Hepatocyte (in vitro differentiated cells): ENCODE measurements at regions not wholly inside any gene's neighbourhood (a gene's known extent, or its start where the extent isn't known, plus 50 kb on each side); places are given as distances from the start of the nearest gene placed in this dataset.
A peak's percentile ranks its signal among the peaks of the same experiment; 100 is the strongest.

Experiments
- DNase-seq: peaks from one replicate; pipeline ENCODE4 v3.0.0-alpha.2; 2016; ENCODE audit warnings: low spot score
- H2AFZ ChIP-seq: fragments of 200-600 bp; sonication (generic); 2 replicates; pipeline ENCODE4 v1.6.0; 2016; ENCODE audit warnings: antibody characterized with exemption, mild to moderate bottlenecking
- H3K27ac ChIP-seq: fragments of 200-600 bp; sonication (generic); 2 replicates; pipeline ENCODE4 v1.5.1; 2016; ENCODE audit warnings: mild to moderate bottlenecking
- H3K27me3 ChIP-seq: fragments of 200-600 bp; sonication (generic); 2 replicates; pipeline ENCODE4 v1.6.1; 2016
- H3K36me3 ChIP-seq: fragments of 200-600 bp; sonication (generic); replicated peaks from 2 replicates; pipeline ENCODE4 v1.5.1; 2016; ENCODE audit warnings: low read depth; ENCODE audit not compliant: insufficient read depth
- H3K4me1 ChIP-seq: fragments of 200-600 bp; sonication (generic); 2 replicates; pipeline ENCODE4 v1.5.1; 2016; ENCODE audit warnings: mild to moderate bottlenecking, moderate library complexity; ENCODE audit not compliant: insufficient read depth
- H3K4me2 ChIP-seq: fragments of 200-600 bp; sonication (generic); 2 replicates; pipeline ENCODE4 v1.6.0; 2016
- H3K4me3 ChIP-seq: fragments of 200-600 bp; sonication (generic); 2 replicates; pipeline ENCODE4 v1.5.1; 2016; ENCODE audit warnings: mild to moderate bottlenecking
- H3K79me2 ChIP-seq: fragments of 200-600 bp; sonication (generic); 2 replicates; pipeline ENCODE4 v1.6.0; 2017; ENCODE audit warnings: mild to moderate bottlenecking
- H3K9me2 ChIP-seq: fragments of 200-600 bp; sonication (generic); replicated peaks from 2 replicates; pipeline ENCODE4 v1.6.0; 2017; ENCODE audit warnings: mild to moderate bottlenecking; ENCODE audit not compliant: insufficient read depth
- H3K9me3 ChIP-seq: fragments of 200-600 bp; sonication (generic); 2 replicates; pipeline ENCODE4 v1.5.1; 2016; ENCODE audit warnings: low read depth, mild to moderate bottlenecking
- H4K20me1 ChIP-seq: fragments of 200-600 bp; sonication (generic); 2 replicates; pipeline ENCODE4 v1.6.0; 2016; ENCODE audit warnings: mild to moderate bottlenecking; ENCODE audit not compliant: insufficient read depth, poor library complexity, severe bottlenecking
- CTCF ChIP-seq: fragments of 200-600 bp; sonication (generic); IDR thresholded peaks from 2 replicates; pipeline ENCODE4 v1.5.1; 2016; ENCODE audit warnings: antibody characterized with exemption, mild to moderate bottlenecking; ENCODE audit not compliant: poor library complexity
- EZH2 ChIP-seq: fragments of 200-600 bp; sonication (generic); IDR thresholded peaks from 2 replicates; pipeline ENCODE4 v1.6.1; 2016; ENCODE audit warnings: antibody characterized with exemption, mild to moderate bottlenecking, borderline replicate concordance
- EZH2phosphoT487 ChIP-seq: fragments of 200-600 bp; sonication (generic); IDR thresholded peaks from one replicate; pipeline ENCODE4 v1.6.1; 2018; ENCODE audit warnings: antibody characterized with exemption, mild to moderate bottlenecking, low read depth, moderate library complexity; ENCODE audit not compliant: unreplicated experiment, severe bottlenecking
- WGBS: methylation state at CpG from one replicate; pipeline ENCODE4 v1.1.6; 2016; ENCODE audit warnings: low lambda C conversion rate; ENCODE audit errors: missing lambda C conversion rate; 5-methylcytosine and 5-hydroxymethylcytosine counted together

GRCh38 chr5:77855369-77855768 lies 79.2 kb upstream of the TBCA start:
- DNase-seq: no peak
- H3K36me3 ChIP-seq: no peaks in the 10 kb centered on the region
- H3K27me3 ChIP-seq: peaks cover 6% of the 10 kb centered on the region
- no peaks in the 10 kb centered on the region for H3K9me2 ChIP-seq
- no peaks in the 10 kb centered on the region for H4K20me1 ChIP-seq
- H2AFZ ChIP-seq: no peak overlapping the region
- H3K4me3 ChIP-seq: no peak overlapping the region
- no peak overlapping the region for H3K27ac ChIP-seq
- 68% methylated on average over 3 of the region's 3 CpGs for WGBS
- no peak for TF ChIP-seq EZH2
- TF ChIP-seq CTCF: no peak
- no peak for TF ChIP-seq EZH2phosphoT487
- H3K4me1 ChIP-seq: no peaks in the 10 kb centered on the region
- no peaks in the 10 kb centered on the region for H3K79me2 ChIP-seq
- H3K9me3 ChIP-seq: no peaks in the 10 kb centered on the region
- no peak overlapping the region for H3K4me2 ChIP-seq

GRCh38 chr5:77853353-77853907 lies 77.3 kb upstream of the TBCA start:
- Histone ChIP-seq H3K27me3 (peaks cover 3% of the 10 kb centered on the region), H3K4me1 (no peaks in the 10 kb centered on the region), H4K20me1 (no peaks in the 10 kb centered on the region), H2AFZ (no peak overlapping the region), H3K9me3 (no peaks in the 10 kb centered on the region), H3K36me3 (no peaks in the 10 kb centered on the region), H3K79me2 (no peaks in the 10 kb centered on the region), H3K27ac (no peak overlapping the region), H3K9me2 (no peaks in the 10 kb centered on the region), H3K4me2 (peak overlapping the region; percentile 100), H3K4me3 (no peak overlapping the region)
- DNase-seq: no peak
- TF ChIP-seq CTCF (no peak), EZH2 (no peak), EZH2phosphoT487 (no peak)
- 16% methylated on average over 2 of the region's 2 CpGs for WGBS

DNA sequence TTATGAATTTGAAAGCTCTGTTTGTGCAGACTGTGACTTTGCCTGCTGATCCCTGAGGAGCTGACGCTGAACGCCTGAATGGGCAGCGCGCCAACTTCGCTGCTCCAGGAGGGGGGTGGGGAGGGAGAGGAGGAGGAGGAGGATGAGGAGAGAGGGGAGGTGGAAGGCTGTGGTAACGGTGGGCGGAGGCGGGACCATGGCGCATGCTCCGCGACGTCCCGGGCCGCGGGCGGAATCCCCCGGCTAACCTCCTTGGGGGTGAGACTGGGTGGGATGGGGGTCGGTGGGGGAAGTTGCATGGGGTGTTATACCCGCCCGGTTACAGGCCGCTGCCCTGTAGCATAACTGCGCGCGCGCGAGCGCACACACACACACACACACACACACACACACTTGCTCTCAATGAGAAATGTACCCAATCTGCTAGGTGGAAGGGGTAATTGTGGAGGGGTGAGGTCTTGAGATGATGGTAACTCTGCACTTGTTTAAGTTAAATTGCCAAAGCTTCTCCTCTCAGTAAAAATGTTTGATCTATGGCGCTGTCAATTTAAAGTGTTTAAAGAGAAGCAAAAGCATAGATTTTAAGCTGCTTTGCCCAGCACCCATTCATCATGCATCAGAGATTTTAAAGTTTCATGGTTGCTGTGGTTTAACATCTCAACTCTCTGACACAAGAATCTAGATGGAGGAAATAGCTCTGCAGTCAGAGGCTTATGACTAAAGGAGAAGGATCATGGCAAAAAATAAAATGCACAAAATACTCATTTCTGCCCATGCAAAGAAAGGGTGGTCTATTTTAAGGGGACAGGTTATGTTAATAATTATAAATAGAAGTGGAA lies 76.6 kb upstream of the TBCA start:
- Histone ChIP-seq H3K27me3 (peaks cover 9% of the 10 kb centered on the region), H3K79me2 (no peaks in the 10 kb centered on the region), H3K9me2 (no peaks in the 10 kb centered on the region), H3K9me3 (no peaks in the 10 kb centered on the region), H3K4me1 (no peaks in the 10 kb centered on the region), H2AFZ (peak overlapping the region; percentile 98), H4K20me1 (no peaks in the 10 kb centered on the region), H3K4me2 (peak overlapping the region; percentile 100), H3K27ac (peak overlapping the region; percentile 25), H3K36me3 (no peaks in the 10 kb centered on the region), H3K4me3 (peak overlapping the region; percentile 79)
- 2% methylated on average over 10 of the region's 28 CpGs for WGBS
- no peak for TF ChIP-seq EZH2phosphoT487
- no peak for TF ChIP-seq EZH2
- no peak for TF ChIP-seq CTCF
- DNase-seq: peak; percentile 73
